ENCODE measurements at regions not wholly inside any gene's neighbourhood (a gene's known extent, or its start where the extent isn't known, plus 50 kb on each side); places are given as distances from the start of the nearest gene placed in this dataset.
"Not testable (repeated sequence)": the region's sequence is repeated elsewhere in the genome, so short reads cannot be mapped to it uniquely, and the experiment has no call there.

DNA sequence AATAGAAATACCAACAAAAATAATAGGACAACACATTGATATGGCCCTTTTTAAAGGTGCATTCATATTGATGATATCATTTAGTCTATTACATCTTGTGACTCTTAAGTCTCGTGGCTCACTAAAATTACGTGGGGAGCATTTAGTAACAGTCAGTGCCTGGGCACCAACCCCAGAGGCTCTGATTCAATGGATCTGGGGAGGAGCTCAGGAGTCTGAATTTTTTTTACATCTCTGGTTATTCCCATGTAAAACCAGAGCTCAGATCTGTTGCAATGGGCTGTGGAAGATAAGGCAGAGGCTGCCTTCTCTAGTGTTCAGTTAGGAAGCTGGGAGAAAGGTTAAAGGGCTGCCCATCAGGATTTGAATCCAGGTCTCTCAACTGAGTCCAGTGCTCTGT lies 549.9 kb upstream of the CDH5 start:
- no peaks in the 10 kb centered on the region for H3K36me3 ChIP-seq (ENCODE audit: insufficient read depth, low read length)
- intact Hi-C loops (cut with micrococcal nuclease; ENCODE audit: unreplicated experiment), result no loop called here
- H3K9me2 ChIP-seq (ENCODE audit: insufficient read depth, low read length), result no peaks in the 10 kb centered on the region
- TF ChIP-seq EZH2phosphoT487 (IDR thresholded peaks at IDR 0.05; ENCODE audit: borderline replicate concordance, low read depth, low read length), result no peak
- no peaks in the 10 kb centered on the region for H3K9me3 ChIP-seq (ENCODE audit: low read length)
- H3K4me3 ChIP-seq (ENCODE audit: low read depth, low read length, poor library complexity, severe bottlenecking), result no peak overlapping the region
- ChIA-PET CTCF (ENCODE audit: unreplicated experiment) (no interaction called here), POLR2A (interaction anchor here (0.6 kb wide), 1 partner anchor 16 kb away, joined by 4 read pairs; no protein-coding TSS in a partner anchor)
- no peaks in the 10 kb centered on the region for H3K79me2 ChIP-seq (ENCODE audit: insufficient read depth, low read depth, low read length)
- H2AFZ ChIP-seq (ENCODE audit: low read length), result no peak overlapping the region
- BruUV-seq (replicated peaks), result no TSS peak
- no peak for DNase-seq (ENCODE audit: low spot score)
- no peaks in the 10 kb centered on the region for H4K20me1 ChIP-seq (ENCODE audit: insufficient read depth, low read length)
- no peak overlapping the region for H3K27ac ChIP-seq (ENCODE audit: low read depth, low read length, poor library complexity, severe bottlenecking)
- H3K4me1 ChIP-seq (ENCODE audit: insufficient read depth, low read length, poor library complexity, severe bottlenecking), result no peaks in the 10 kb centered on the region
- no peak overlapping the region for H3K4me2 ChIP-seq (ENCODE audit: low read length)

DNA sequence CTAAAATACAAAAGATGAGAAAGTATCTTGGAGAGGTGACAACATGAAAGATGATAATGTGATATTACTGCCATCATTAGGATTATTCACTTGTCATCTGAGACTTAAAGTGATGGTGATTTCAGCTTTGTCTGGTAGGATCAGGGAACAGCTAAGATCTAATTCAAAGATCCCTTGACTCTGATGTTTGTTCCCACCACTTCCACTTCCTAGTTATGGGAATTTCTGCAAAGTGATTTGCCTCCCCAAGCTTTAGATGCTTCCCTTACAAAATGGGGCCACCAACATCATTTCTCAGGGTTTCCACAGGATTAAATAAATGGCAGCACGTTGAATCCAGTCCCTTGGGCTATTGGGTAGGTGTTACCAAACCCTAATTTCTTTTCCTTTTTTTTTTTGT lies 550.8 kb upstream of the CDH5 start:
- no peaks in the 10 kb centered on the region for H3K36me3 ChIP-seq (ENCODE audit: insufficient read depth, low read length)
- H2AFZ ChIP-seq (ENCODE audit: low read length), result no peak overlapping the region
- H3K9me3 ChIP-seq (ENCODE audit: low read length), result no peaks in the 10 kb centered on the region
- BruUV-seq (replicated peaks), result no TSS peak
- CTCF ChIA-PET (ENCODE audit: unreplicated experiment), result no interaction called here
- no peaks in the 10 kb centered on the region for H3K4me1 ChIP-seq (ENCODE audit: insufficient read depth, low read length, poor library complexity, severe bottlenecking)
- no peaks in the 10 kb centered on the region for H4K20me1 ChIP-seq (ENCODE audit: insufficient read depth, low read length)
- H3K79me2 ChIP-seq (ENCODE audit: insufficient read depth, low read depth, low read length), result no peaks in the 10 kb centered on the region
- no peaks in the 10 kb centered on the region for H3K9me2 ChIP-seq (ENCODE audit: insufficient read depth, low read length)
- no peak for TF ChIP-seq EZH2phosphoT487 (IDR thresholded peaks at IDR 0.05; ENCODE audit: borderline replicate concordance, low read depth, low read length)
- TF ChIP-seq, protein P1, sequence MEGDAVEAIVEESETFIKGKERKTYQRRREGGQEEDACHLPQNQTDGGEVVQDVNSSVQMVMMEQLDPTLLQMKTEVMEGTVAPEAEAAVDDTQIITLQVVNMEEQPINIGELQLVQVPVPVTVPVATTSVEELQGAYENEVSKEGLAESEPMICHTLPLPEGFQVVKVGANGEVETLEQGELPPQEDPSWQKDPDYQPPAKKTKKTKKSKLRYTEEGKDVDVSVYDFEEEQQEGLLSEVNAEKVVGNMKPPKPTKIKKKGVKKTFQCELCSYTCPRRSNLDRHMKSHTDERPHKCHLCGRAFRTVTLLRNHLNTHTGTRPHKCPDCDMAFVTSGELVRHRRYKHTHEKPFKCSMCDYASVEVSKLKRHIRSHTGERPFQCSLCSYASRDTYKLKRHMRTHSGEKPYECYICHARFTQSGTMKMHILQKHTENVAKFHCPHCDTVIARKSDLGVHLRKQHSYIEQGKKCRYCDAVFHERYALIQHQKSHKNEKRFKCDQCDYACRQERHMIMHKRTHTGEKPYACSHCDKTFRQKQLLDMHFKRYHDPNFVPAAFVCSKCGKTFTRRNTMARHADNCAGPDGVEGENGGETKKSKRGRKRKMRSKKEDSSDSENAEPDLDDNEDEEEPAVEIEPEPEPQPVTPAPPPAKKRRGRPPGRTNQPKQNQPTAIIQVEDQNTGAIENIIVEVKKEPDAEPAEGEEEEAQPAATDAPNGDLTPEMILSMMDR (conservative IDR thresholded peaks at IDR 0.05; ENCODE audit: low read length), result no peak
- POLR2A ChIA-PET, result no interaction called here
- no peak overlapping the region for H3K4me3 ChIP-seq (ENCODE audit: low read depth, low read length, poor library complexity, severe bottlenecking)
- no peak for DNase-seq (ENCODE audit: low spot score)
- H3K4me2 ChIP-seq (ENCODE audit: low read length), result no peak overlapping the region
- intact Hi-C loops (cut with micrococcal nuclease; ENCODE audit: unreplicated experiment), result no loop called here
- H3K27ac ChIP-seq (ENCODE audit: low read depth, low read length, poor library complexity, severe bottlenecking), result no peak overlapping the region

DNA sequence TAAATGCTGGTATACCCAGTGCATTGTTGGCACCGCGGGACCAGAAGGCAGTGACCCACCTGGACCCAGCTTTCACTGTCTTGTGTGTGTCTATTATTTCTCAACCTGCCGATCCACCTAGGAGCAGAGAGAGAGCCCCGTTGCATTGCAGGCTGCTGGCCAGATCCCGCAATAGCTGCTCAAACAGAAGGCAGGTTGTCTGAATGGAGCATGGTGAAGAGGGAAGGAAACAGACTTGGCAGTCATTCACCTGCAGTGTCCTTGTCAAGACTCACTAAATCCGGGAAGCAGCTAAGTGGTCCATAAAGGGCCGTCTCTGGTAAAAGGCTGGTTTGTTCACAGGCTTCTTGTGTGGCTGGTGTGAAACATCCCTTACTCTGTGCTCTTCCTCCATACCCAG lies 552.6 kb upstream of the CDH5 start:
- intact Hi-C loops (cut with micrococcal nuclease; ENCODE audit: unreplicated experiment); CTCF ChIA-PET (ENCODE audit: unreplicated experiment); H3K9me3 ChIP-seq (ENCODE audit: low read length); H3K36me3 ChIP-seq (ENCODE audit: insufficient read depth, low read length); H4K20me1 ChIP-seq (ENCODE audit: insufficient read depth, low read length); H3K79me2 ChIP-seq (ENCODE audit: insufficient read depth, low read depth, low read length); H2AFZ ChIP-seq (ENCODE audit: low read length); H3K9me2 ChIP-seq (ENCODE audit: insufficient read depth, low read length); H3K4me1 ChIP-seq (ENCODE audit: insufficient read depth, low read length, poor library complexity, severe bottlenecking); H3K4me3 ChIP-seq (ENCODE audit: low read depth, low read length, poor library complexity, severe bottlenecking); DNase-seq (ENCODE audit: low spot score); BruUV-seq (replicated peaks); POLR2A ChIA-PET; H3K4me2 ChIP-seq (ENCODE audit: low read length); H3K27ac ChIP-seq (ENCODE audit: low read depth, low read length, poor library complexity, severe bottlenecking): not testable (repeated sequence)

DNA sequence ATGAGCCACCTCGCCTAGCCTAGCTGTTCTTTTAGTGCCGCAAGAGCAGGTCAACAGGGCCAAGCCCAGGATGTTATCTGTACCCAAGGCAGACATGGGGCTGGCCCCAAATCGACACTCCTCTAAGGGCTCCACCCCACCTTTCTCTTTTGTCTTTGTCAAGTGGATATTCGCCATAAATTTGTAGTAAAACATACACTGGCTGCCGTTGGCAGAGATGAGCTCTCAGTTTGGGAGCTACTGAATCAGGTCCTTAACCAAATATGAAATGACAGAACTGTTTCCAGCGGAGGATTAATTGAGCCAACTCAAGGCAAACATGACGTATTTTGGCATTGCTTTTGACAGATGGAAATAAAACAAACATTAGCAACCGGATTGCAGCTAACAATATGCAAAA lies 556.9 kb upstream of the CDH5 start:
- Histone ChIP-seq H3K4me2 (ENCODE audit: low read length) (no peak overlapping the region), H2AFZ (ENCODE audit: low read length) (no peak overlapping the region), H3K9me2 (ENCODE audit: insufficient read depth, low read length) (no peaks in the 10 kb centered on the region), H3K9me3 (ENCODE audit: low read length) (no peaks in the 10 kb centered on the region), H4K20me1 (ENCODE audit: insufficient read depth, low read length) (no peaks in the 10 kb centered on the region), H3K27ac (ENCODE audit: low read depth, low read length, poor library complexity, severe bottlenecking) (no peak overlapping the region), H3K4me3 (ENCODE audit: low read depth, low read length, poor library complexity, severe bottlenecking) (no peak overlapping the region), H3K79me2 (ENCODE audit: insufficient read depth, low read depth, low read length) (no peaks in the 10 kb centered on the region), H3K4me1 (ENCODE audit: insufficient read depth, low read length, poor library complexity, severe bottlenecking) (no peaks in the 10 kb centered on the region), H3K36me3 (ENCODE audit: insufficient read depth, low read length) (no peaks in the 10 kb centered on the region)
- ChIA-PET POLR2A (interaction anchor here (0.5 to 0.7 kb wide), 2 partner anchors 13 to 99 kb away, joined by 3 to 8 read pairs; no protein-coding TSS in a partner anchor), CTCF (ENCODE audit: unreplicated experiment) (no interaction called here)
- DNase-seq (ENCODE audit: low spot score), result no peak
- BruUV-seq (replicated peaks), result no TSS peak
- intact Hi-C loops (cut with micrococcal nuclease; ENCODE audit: unreplicated experiment), result no loop called here
- TF ChIP-seq, protein P1 (conservative IDR thresholded peaks at IDR 0.05; ENCODE audit: low read length), result no peak
- no peak for TF ChIP-seq EZH2phosphoT487 (IDR thresholded peaks at IDR 0.05; ENCODE audit: borderline replicate concordance, low read depth, low read length)
